HPDE6-E6E7 (cell line): ENCODE measurements at regions not wholly inside any gene's neighbourhood (a gene's known extent, or its start where the extent isn't known, plus 50 kb on each side); places are given as distances from the start of the nearest gene placed in this dataset.
"Not testable (repeated sequence)": the region's sequence is repeated elsewhere in the genome, so short reads cannot be mapped to it uniquely, and the experiment has no call there.

Experiments
- DNase-seq: peaks from one replicate; pipeline ENCODE4 v3.0.0; 2011; ENCODE audit warnings: missing footprints; ENCODE audit errors: extremely low spot score

DNA sequence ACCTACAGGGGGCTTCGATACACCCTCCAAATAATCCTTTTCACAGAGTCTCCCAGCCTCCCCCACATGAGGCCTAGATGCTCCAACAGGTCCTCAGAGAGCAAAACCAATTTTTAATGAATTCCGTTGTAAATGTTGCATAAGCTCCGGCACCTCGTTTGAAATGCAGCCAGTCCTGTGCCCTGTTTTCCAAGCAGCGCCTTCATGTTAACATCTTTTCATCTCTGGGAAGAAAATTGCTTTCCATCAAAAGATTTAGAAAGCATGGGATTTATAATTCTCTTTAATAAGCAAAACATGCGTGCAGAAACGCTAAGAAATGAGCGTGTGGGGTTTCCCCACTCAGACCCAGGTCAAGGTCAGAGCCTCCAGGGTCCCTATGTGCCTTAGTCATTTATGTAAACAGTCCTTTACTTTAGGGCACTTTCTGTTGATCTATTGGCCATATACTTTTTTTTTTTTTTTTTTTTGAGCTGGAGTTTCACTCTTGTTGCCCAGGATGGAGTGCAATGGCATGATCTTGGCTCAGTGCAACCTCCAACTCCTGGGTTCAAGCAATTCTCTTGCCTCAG, 177.5 kb upstream of the S1PR3 start:
- no peak for DNase-seq

DNA sequence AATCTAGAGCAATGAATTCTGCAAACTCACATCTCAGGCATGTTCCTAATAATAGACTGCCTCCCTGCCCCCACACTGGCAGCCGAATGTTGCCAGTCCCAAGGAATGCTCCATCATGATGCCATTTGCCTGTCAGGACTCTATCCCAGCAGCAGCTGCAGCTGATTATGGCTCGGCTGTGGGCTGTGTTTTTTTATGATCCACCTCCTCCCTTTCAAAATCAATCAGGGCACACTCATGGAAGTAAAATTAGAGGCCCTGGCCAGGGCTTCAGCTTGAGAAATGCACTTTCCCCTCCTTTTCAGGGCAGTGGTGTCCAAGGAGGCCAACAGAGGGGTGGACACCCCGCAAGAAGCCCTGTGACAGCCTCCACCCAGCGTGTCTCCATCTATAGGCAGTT, 176.7 kb upstream of the S1PR3 start:
- DNase-seq, result no peak

DNA sequence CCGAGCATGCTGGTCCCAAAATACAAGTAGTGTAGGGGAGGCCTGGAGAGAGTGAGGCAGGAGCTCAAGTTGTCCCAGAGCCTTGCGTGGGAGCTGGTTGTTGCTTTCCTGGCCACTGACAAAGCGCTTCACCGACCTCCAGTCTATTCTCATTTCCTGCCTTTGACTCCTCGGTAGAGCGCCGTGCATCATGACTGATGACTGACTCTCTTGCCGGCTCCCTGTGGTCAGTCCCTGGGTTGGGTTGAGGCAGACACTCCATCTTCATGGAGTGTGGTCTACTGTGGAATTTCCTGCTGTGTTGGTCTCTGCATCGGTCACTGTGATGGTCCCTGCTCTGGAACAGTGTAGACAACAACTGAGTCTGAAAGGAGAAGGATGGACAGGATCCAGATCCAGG, 175.1 kb upstream of the S1PR3 start:
- DNase-seq, result no peak

DNA sequence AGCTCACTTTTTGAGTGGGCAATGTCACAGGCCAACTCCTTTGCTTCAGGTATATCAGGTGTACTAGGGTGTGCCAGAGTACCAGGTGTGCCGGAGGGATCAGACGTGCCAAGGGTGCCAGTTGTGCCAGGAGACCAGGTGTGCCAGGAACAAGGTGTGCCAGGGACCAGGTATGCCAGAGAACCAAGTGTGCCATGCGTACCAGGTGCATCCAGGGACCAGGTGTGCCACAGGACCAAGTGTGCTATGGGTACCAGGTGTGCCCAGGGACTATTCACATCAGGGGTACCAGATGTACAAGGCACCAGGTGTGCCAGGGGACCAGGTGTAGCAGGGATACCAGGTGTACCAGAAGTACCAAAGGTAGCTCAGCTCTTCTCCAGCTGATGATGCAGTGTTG, 174.7 kb upstream of the S1PR3 start:
- DNase-seq, result no peak

DNA sequence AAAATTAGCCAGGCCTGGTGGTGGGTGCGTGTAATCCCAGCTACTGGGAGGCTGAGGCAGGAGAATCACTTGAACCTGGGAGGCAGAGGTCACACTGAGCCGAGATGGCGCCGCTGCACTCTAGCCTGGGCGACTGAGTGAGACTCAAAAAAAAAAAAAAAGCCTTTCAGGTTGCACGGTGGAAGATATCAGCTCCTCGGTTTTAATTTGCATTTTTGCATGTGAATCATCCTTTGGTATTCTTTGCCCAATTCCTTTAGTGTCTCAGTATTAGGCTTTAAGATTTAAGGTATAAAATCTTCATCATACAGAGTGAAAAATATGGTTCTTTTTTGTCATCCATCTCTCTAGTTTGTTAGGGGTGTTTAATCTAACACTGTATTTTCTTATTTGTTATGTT, 173.6 kb upstream of the S1PR3 start:
- no peak for DNase-seq

DNA sequence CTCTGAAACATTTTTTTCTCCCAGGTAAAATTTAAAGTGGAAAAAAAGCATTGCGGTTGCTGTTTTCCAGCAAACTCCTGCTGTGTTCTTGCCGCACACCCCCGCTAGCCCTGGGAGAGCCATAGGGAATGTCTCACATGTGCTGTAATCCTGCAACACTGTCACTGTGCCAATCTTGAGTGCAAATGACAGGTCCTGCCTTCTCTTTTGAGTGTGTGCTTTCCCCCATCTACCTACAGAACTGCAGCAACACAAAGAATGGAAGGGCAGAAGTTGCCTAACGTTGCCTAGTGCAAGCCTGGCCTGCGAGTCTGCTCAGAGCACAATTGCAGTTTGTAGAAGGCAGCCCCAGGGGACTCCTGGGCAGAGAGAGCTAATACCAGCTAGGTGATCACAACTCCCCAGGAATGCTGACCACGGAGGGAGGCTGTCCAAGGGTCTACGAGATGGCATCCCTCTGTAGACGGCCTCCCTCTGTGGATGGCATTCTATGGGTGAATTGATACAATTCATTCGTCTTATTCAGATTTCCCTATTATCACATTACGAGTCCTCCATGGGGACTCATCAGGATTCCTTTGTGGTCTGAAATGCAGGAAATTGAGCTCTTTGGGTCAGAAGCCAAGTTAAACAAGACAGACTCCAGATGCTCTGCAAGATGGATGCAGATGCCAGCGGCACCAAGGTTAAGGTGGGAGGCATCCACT, 172.6 kb upstream of the S1PR3 start:
- DNase-seq, result no peak

DNA sequence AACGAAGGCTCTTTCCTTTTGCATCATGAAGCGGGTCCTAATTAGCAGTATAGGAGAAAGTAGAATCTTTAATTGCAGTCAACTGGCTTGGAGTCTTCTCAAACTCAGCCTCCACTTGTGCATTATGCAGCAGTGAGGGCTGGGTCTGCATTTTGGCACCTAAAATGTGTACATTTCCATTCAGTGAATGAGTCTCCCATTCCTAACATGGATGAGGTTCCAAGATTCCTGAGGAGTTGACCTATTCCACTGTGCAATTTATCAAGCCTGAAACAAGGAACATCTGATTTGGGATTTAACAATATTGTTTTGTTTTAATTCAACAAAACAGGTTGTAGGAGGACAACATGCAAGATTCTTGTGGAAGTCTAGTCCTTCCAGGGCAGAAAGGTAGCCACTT, 171.8 kb upstream of the S1PR3 start:
- no peak for DNase-seq

DNA sequence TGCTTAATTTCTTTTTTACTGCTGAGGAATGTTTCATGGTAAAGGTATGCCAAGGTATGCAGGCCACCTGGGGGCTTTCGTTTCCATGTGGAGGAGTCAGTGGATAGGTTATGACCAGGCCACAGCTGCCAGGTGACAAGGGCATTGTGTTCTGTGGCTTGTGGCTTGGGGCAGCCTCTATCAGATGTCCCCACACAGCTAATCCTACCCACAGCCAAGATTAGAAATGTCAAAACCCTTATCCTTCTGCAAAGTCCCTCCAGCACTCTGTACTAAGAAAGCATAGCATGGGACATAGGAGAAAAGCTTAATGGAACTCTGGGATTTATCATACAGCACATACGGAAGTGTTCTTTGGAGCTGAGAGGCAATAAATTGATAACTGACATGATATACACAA, 171.2 kb upstream of the S1PR3 start:
- DNase-seq, result no peak

DNA sequence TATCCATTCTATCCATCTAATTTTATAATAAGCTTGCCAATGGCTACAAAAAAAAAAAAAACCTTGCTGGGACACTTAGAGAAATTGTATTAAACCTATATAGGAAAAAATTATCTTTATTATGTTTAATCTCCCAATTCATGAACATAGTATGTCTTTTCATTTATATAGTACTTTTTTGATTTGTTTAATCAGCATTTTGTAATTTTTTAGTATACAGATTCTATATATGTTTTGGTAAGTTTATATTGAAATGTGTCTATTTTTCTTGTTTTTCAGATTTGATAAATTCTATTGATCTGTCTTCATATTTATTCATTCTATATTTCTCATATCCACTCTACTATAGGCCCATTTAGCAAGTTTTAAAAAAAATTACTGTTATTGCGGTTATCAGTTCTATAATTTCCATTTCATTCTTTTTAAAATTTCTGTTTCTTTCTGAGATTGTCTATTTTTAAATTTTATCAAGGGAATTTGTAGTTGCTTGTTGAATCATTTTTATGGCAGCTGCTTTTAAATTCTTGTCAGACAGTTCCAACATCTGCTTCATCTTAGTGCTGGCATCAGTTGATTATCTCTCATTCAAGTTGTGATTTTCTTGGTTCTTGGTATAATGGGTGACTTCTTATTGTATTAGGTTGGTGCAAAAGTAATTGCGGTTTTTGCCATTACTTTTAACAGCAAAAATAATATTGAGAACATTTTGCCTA, 170.1 kb upstream of the S1PR3 start:
- no peak for DNase-seq

DNA sequence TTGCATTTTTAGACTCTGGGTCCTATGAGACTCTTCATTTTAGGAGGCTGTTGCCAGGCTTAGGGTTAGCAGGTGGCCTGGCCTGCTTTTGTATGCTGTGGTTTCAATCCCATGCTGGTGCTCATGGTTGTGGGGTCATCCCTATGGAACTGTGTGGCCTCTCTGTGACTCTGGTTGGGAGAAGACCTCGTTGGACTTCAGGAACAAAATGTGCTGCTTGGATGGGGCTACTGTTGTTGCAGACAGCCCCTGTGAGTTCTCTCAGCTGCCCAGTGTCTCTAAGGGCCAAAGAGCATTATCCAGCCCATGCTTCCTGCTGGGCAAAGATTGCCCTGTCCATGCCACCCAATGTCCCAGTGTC, 169.5 kb upstream of the S1PR3 start:
- DNase-seq, result no peak

DNA sequence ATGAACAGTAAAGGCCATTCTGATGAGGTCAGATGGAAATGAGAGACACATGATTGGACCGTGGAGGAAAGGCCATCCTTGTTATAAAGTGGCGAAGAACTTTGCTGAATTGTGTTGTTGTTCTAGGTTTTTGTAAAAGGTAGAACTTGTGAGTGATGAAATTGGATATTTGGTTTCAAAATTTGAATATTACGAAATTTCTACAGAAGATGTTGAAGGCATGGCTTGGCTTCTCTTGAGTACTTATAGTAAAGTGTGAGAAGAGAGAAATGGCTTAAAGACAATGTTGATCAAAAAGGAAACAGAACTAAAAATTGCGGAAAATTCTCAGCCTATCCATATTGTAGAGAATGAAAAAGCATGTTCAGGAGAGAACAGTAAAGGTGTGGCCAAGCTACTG, 166.6 kb upstream of the S1PR3 start:
- DNase-seq, result no peak

DNA sequence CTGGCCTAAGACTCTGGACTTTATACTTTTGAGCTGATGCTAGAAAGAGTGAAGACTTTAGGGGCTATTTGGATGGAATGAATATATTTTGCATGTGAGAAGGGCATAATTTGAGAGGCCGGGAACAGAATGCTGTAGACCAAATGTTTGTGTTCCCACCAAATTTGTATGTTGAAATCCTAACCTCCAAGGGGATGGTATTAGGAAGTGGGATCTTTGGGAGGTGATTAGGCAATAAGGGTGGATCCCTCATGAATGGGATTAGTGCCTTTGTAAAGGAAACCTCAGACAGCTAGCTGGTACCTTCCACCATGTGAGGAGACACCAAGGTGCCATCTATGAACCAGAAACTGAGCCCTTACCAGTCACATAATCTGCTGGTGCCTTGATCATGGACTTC, 165.1 kb upstream of the S1PR3 start:
- no peak for DNase-seq

DNA sequence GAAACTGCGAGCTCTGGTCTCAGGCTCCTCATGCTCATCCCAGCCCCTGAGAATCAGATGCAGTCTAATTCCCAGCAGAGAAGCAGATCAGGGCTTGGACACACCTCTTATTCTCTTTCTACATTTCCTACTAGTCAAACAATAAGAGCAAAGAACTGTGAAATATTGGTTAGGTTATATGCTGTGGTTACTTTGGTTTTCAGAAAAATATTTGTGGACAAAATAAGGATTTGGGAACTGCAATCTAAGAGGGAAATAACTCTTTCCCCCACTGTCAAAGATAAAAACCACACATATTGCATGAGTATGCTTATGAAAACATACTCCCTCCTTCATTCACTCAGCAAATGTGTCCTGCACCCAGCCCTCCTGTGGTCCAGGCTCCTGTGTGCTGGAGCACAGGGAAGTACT, 164.5 kb upstream of the S1PR3 start:
- DNase-seq, result no peak

DNA sequence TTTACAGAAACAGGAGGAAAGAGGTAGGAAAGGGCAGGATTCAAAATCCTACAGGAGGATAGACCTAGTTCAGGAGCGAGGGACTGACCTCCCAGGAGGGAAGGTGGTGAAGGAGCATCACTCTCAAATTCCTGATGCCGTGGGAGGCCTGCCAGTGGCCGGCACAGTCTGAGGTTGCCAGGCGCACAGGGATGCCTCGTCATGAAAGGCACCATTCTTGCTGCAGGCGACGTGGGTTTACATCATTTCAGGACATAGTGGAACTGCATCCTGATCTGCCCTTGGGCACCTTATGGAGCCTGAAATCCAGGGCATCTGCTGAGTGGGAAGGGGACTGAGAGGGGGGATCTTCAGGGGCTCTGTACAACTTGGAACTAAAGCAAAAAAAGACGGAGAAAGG, 163.2 kb upstream of the S1PR3 start:
- DNase-seq, result no peak

DNA sequence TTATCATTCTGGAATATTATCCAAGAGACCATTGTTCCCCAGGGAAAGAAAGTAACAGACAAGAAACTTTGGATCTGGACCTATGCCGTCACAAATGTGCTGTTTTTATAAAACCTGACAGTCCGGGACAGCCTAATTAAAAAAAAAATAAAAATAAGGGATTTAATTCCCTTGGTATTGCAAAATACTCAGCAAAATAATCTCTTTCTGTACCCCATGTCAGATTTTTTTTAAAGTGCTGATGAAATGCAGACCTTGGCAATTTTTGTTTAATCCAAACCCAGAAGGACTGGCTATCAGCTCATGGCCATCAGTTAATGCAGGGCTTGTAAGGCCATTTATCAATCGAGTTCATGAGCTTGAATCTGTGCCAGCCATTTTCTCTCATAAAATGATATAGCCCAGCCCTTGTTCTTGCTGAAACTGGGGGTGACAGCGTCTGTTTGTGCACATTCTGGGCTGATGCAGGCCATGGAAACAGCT, 162.7 kb upstream of the S1PR3 start:
- no peak for DNase-seq

DNA sequence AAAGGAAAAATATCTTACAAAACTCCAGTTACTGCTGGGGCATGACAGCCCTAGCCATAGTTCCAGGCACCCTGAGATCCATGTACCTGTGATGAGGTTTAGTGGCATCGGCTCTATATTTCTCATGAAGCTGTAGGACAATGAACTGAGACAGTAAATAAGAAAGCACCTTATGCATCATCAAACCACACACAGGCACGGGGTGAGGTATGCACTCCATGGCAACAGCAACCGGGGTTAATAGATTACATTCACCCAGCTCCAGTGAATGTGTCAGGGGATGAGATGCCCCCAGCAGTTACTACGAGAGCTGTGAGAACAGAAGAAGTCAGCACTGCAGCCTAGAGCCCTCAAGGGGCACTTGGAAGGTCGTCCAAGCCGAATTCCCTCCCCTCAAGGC, 162.0 kb upstream of the S1PR3 start:
- no peak for DNase-seq

DNA sequence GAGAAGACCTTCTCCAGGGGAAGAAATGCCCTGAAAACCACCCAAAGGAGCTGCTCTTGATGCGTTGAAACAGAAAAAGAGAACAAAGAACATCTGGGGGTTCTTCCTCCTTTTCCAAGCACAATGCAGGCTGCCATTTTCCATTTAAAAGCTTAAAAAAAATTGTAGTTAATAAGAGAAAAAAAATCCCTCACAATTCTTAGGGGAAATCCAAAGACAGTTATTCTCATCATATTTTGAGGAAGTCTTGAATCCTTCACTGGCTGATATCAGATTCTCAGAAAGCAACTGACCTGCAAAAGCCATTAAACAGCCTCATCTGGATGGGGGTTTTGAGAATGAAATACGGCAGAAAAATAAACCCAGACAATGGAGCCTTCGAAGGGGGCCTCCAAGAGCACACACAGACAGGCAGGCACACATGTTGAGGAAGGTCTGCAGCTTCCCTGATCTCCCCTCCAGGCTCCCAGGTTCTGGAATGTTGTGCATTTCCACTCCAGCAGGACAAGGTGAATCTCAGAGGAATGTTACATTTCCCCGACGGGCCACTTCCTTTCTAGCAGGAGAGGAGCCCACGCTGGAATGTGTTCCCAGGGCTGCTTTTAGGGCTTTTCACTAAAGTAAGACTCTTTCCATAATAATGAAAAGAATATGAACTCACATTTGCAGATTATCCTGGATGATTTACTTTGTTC, 159.4 kb upstream of the S1PR3 start:
- no peak for DNase-seq

DNA sequence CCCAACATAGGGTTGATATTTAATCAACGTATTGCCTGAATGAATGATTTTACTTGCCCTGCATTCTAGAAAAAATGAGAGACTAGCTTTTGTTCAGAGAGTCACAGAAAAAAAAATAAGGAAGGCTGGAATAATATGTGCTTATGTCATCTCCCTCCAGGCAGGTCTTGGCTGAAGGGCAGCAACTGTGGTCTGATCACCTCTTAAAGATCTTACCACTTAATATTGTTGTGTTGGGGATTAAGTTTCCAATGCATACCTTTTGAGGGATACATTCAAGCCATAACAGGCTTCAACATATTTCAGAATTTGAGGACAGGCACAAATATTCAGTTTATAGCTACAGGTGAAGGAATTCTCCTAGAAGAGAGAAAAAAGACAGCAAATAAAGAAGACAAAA, 157.3 kb upstream of the S1PR3 start:
- DNase-seq, result peak; percentile 29

DNA sequence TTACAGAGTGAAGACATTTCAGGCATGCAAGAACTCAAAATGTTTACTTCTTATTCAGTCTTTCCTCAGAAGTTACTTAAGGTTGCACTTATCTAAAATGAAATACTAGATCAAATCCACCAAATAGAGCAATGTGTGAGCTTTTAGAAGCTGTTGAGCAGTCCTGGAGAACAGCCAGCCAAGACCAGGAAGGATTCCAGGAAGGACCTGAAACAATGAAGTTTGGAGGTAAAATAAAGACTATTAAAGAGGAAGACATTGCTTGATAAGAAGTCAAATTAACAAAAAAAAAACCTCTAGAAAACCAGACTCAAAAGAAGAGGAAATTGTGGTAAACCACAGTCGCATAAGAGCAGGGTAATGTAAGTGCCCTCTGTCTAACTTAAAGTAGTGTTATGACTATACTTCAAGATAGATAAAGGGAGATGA, 156.2 kb upstream of the S1PR3 start:
- DNase-seq, result no peak

DNA sequence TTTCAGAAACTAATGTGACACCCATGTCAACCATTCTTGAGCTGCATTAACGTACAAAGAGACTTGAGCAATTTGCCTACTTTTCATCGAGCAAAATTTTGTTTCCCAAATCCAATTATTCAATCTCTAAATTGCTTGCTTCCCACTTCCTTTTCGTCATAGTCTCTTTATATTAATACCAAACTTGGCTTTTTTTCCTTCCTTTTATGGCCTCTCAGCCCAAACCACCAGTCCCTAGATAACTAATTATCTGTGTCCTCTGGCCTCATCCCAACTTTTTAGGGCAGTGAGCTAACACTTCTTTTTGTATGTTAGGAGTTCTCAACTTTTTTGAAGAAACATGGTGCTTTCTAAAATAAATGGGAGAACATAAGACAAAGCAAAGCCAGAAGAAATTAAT, 155.5 kb upstream of the S1PR3 start:
- no peak for DNase-seq

DNA sequence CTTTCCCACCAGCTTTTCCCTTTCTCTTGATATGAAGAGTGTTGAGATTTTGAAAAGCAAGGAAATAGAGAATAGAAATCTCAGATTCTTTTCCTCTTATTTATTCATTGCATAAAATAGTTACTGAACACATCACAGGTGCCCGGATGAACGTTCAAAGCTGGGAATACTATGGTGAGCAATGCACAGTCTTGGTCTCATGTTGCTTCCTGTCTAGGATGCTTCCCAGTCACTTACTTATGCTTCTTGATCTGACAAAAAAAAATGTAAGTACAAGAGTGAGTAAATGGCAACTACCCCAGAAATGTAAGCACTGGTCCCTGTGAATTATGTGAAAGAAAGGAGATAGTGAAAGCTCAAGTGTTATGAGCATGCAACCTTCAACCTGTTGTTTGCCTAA, 153.5 kb upstream of the S1PR3 start:
- DNase-seq, result no peak

DNA sequence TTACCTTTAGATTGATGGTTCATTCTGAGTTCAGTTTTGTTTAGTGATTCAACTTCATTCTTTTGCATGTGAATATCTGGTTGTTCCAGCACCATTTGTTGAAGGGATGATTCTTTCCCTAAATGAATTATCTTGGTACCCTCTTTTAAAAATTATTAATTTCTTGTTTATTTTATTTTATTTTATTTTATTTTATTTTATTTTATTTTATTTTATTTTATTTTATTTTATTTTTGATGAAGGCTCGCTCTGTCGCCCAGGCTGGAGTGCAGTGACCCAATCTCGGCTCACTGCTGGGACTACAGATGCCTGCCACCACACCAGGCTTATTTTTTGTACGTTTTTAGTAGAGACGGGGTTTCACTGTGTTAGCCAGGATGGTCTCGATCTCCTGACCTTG, 141.4 kb upstream of the S1PR3 start:
- not testable (repeated sequence) for DNase-seq

DNA sequence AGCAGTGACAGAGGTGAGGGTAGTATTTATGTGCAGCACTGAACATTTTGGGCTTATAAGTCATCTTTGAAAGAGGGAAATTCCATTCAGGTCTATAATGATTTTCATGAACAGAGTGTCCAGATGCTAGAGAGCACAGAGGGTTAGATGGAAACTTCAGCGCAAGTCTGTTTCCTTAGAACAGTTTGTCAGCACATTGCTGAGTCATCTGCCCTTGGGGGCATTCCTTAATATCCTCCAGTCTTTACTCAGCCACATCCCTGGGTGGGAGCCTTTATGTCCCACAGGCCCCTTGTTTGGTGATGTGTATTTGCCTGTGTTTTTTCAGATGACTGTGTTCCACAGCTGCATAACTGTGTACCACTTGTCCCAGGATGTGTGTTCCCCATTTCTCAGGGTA, 138.5 kb upstream of the S1PR3 start:
- peak; percentile 34 for DNase-seq
